Endodermal cell (in vitro differentiated cells): ENCODE measurements at regions not wholly inside any gene's neighbourhood (a gene's known extent, or its start where the extent isn't known, plus 50 kb on each side); places are given as distances from the start of the nearest gene placed in this dataset.

Source experiments
- DNase-seq: peaks from one replicate; pipeline ENCODE4 v3.0.0-alpha.2; 2017
- H3K27ac ChIP-seq: 2 replicates; pipeline ENCODE4 v1.5.1; 2013; ENCODE audit warnings: mild to moderate bottlenecking, low read depth, low read length, moderate library complexity
- H3K27me3 ChIP-seq: 2 replicates; pipeline ENCODE4 v1.6.1; 2013; ENCODE audit warnings: mild to moderate bottlenecking, low read length, moderate library complexity; ENCODE audit not compliant: insufficient read depth, control insufficient read depth, poor library complexity, severe bottlenecking
- H3K36me3 ChIP-seq: 2 replicates; pipeline ENCODE4 v1.7.0; 2013; ENCODE audit warnings: mild to moderate bottlenecking, low read length, moderate library complexity; ENCODE audit not compliant: control insufficient read depth, insufficient read depth
- H3K4me1 ChIP-seq: one replicate; pipeline ENCODE4 v1.7.0; 2013; ENCODE audit warnings: low read length; ENCODE audit not compliant: control insufficient read depth, insufficient read depth
- H3K4me3 ChIP-seq: 2 replicates; pipeline ENCODE4 v1.5.1; 2013; ENCODE audit warnings: mild to moderate bottlenecking, low read length, moderate library complexity
- H3K9ac ChIP-seq: 2 replicates; pipeline ENCODE4 v1.6.1; 2013; ENCODE audit warnings: mild to moderate bottlenecking, low read length, moderate library complexity; ENCODE audit not compliant: poor library complexity, severe bottlenecking; ENCODE audit errors: extremely low read depth
- H3K9me3 ChIP-seq: 2 replicates; pipeline ENCODE4 v1.6.1; 2013; ENCODE audit warnings: mild to moderate bottlenecking, low read length, moderate library complexity; ENCODE audit not compliant: control insufficient read depth
- H3K27ac Mint-ChIP-seq: 2 replicates; pipeline ENCODE4 v1.8.0; 2020; ENCODE audit warnings: mixed read lengths
- H3K27me3 Mint-ChIP-seq: 2 replicates; pipeline ENCODE4 v1.8.0; 2021; ENCODE audit warnings: mild to moderate bottlenecking, mixed read lengths; ENCODE audit not compliant: insufficient read depth
- H3K36me3 Mint-ChIP-seq: 2 replicates; pipeline ENCODE4 v1.8.0; 2020; ENCODE audit warnings: low read depth, mixed read lengths
- H3K4me1 Mint-ChIP-seq: 2 replicates; pipeline ENCODE4 v1.8.0; 2020; ENCODE audit warnings: mixed read lengths
- H3K4me3 Mint-ChIP-seq: 2 replicates; pipeline ENCODE4 v1.8.0; 2020; ENCODE audit warnings: mild to moderate bottlenecking, moderate library complexity, mixed read lengths
- H3K9me3 Mint-ChIP-seq: 2 replicates; pipeline ENCODE4 v1.8.0; 2020; ENCODE audit warnings: mild to moderate bottlenecking, mixed read lengths
- WGBS, 2 experiments: methylation state at CpG; one replicate each; pipeline versions ENCODE4 v1.1.5 to v1.1.7; 2013; ENCODE audit warnings: missing lambda C conversion rate in 2 of 2, mixed read lengths in 1 of 2; ENCODE audit not compliant: insufficient coverage in 1 of 2, insufficient read length in 1 of 2; 5-methylcytosine and 5-hydroxymethylcytosine counted together
- TF ChIP-seq, protein P1 (sequence below): fragments of 200-600 bp; sonication (generic); conservative IDR thresholded peaks from 2 replicates; pipeline ENCODE4 v1.5.0; 2021; ENCODE audit warnings: antibody characterized with exemption, mild to moderate bottlenecking

DNA sequence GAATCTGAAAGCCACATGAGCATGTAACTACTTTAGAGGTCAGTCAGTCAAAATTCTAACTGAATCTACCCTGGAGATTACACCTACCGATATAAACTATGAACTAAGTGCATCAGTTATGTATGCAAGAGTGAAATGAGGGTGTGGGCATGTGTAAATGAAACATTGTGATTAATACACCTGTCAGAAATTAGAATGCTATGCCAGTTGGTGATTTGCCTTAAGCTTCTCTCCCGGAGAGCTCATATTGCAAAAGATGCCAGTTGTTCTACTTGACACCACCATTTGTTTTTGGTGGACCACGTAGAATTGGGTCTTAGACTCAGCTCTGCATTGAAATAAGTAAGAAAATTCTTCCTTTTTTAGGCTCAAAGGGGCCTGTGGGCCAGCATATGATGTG lies 91.0 kb upstream of the KBTBD8 start:
- peaks cover 2% of the 10 kb centered on the region for H3K36me3 Mint-ChIP-seq
- H3K9me3 ChIP-seq: peaks cover 12% of the 10 kb centered on the region
- no peaks in the 10 kb centered on the region for H3K36me3 ChIP-seq
- no peak overlapping the region for H3K27ac Mint-ChIP-seq
- no peak for DNase-seq
- no peaks in the 10 kb centered on the region for H3K27me3 ChIP-seq
- no peaks in the 10 kb centered on the region for H3K4me1 Mint-ChIP-seq
- H3K4me3 Mint-ChIP-seq: no peak overlapping the region
- H3K9ac ChIP-seq: no peak overlapping the region
- no peaks in the 10 kb centered on the region for H3K27me3 Mint-ChIP-seq
- TF ChIP-seq, protein P1, sequence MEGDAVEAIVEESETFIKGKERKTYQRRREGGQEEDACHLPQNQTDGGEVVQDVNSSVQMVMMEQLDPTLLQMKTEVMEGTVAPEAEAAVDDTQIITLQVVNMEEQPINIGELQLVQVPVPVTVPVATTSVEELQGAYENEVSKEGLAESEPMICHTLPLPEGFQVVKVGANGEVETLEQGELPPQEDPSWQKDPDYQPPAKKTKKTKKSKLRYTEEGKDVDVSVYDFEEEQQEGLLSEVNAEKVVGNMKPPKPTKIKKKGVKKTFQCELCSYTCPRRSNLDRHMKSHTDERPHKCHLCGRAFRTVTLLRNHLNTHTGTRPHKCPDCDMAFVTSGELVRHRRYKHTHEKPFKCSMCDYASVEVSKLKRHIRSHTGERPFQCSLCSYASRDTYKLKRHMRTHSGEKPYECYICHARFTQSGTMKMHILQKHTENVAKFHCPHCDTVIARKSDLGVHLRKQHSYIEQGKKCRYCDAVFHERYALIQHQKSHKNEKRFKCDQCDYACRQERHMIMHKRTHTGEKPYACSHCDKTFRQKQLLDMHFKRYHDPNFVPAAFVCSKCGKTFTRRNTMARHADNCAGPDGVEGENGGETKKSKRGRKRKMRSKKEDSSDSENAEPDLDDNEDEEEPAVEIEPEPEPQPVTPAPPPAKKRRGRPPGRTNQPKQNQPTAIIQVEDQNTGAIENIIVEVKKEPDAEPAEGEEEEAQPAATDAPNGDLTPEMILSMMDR: no peak
- 93 to 100% methylated on average over 2 to 3 of the region's 3 CpGs for WGBS, 2 experiments
- no peak overlapping the region for H3K27ac ChIP-seq
- H3K9me3 Mint-ChIP-seq: peaks cover 11% of the 10 kb centered on the region
- H3K4me1 ChIP-seq: no peaks in the 10 kb centered on the region
- H3K4me3 ChIP-seq: no peak overlapping the region

GRCh38 chr3:66910266-66911055 lies 87.6 kb upstream of the KBTBD8 start:
- Mint-ChIP-seq H3K9me3 (peaks cover 38% of the 10 kb centered on the region), H3K27me3 (no peaks in the 10 kb centered on the region), H3K36me3 (peaks cover 2% of the 10 kb centered on the region), H3K4me1 (no peaks in the 10 kb centered on the region), H3K4me3 (no peak overlapping the region), H3K27ac (no peak overlapping the region)
- TF ChIP-seq, protein P1: no peak
- Histone ChIP-seq H3K36me3 (no peaks in the 10 kb centered on the region), H3K27ac (no peak overlapping the region), H3K27me3 (no peaks in the 10 kb centered on the region), H3K4me3 (no peak overlapping the region), H3K9ac (no peak overlapping the region), H3K4me1 (no peaks in the 10 kb centered on the region), H3K9me3 (peaks cover 39% of the 10 kb centered on the region)
- no peak for DNase-seq
- whole genome bisulfite sequencing, 2 experiments: 80 to 94% methylated on average over 1 to 6 of the region's 6 CpGs

- Mint-ChIP-seq H3K4me3 (no peak overlapping the region), H3K36me3 (peaks cover 2% of the 10 kb centered on the region), H3K27ac (no peak overlapping the region), H3K4me1 (no peaks in the 10 kb centered on the region), H3K9me3 (peaks cover 47% of the 10 kb centered on the region), H3K27me3 (peaks cover 2% of the 10 kb centered on the region)
- TF ChIP-seq, protein P1: no peak
- Histone ChIP-seq H3K27ac (no peak overlapping the region), H3K36me3 (no peaks in the 10 kb centered on the region), H3K27me3 (no peaks in the 10 kb centered on the region), H3K9ac (no peak overlapping the region), H3K4me1 (no peaks in the 10 kb centered on the region), H3K9me3 (peaks cover 39% of the 10 kb centered on the region), H3K4me3 (peak overlapping the region; percentile 26)
- no peak for DNase-seq
These were observed 85.8 kb upstream of the KBTBD8 start for GRCh38 chr3:66912306-66912705.
